ENCODE measurements at regions not wholly inside any gene's neighbourhood (a gene's known extent, or its start where the extent isn't known, plus 50 kb on each side); places are given as distances from the start of the nearest gene placed in this dataset.

DNA sequence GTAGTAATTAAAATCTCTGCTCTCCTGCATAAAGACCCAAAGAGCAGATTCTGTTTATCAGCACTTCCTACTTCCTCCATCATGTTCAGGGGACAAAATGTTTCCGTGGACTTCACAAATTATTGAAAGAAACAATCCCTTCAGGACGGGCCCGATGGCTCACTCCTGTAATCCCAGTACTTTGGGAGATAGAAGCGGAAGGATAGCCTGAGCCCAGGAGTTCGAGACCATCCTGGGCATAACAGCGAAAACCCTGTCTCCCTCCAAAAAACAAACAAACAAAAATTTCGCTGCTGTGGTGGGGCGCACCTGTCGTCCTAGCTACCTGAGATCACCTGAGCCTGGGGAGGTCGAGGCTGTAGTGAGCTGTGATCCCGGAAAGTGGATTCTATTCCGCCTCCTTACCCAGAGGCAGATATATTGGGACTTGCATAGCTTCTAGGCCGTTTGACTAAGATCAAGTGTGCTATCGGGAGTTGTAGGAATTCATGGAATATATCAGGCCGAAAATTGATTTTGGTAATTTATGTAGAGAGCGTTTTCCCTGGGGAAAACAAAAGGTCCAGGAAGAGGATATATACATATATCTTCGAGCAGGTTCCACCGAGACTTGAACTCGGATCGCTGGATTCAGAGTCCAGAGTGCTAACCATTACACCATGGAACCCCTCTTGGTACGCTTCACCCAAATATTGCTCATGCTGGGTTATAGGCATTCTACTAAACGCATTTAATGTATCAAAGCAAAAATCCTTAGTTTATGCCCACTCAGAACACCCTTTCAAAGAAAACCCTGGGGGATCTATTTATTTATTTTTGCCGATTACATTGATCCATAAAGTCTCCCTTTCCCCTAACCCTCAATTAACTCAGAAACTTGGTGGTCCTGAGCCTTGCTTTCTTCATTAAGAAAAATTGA, 74.5 kb upstream of the ZNF184 start:
- 25% methylated on average over 23 of the region's 23 CpGs for WGBS
- TF ChIP-seq RXRA (IDR thresholded peaks at IDR 0.05), result no peak
- TF ChIP-seq, protein P1, sequence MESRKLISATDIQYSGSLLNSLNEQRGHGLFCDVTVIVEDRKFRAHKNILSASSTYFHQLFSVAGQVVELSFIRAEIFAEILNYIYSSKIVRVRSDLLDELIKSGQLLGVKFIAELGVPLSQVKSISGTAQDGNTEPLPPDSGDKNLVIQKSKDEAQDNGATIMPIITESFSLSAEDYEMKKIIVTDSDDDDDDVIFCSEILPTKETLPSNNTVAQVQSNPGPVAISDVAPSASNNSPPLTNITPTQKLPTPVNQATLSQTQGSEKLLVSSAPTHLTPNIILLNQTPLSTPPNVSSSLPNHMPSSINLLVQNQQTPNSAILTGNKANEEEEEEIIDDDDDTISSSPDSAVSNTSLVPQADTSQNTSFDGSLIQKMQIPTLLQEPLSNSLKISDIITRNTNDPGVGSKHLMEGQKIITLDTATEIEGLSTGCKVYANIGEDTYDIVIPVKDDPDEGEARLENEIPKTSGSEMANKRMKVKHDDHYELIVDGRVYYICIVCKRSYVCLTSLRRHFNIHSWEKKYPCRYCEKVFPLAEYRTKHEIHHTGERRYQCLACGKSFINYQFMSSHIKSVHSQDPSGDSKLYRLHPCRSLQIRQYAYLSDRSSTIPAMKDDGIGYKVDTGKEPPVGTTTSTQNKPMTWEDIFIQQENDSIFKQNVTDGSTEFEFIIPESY (IDR thresholded peaks at IDR 0.05), result no peak
- TF ChIP-seq NR2F2 (IDR thresholded peaks at IDR 0.05), result no peak
- TF ChIP-seq, protein P2, sequence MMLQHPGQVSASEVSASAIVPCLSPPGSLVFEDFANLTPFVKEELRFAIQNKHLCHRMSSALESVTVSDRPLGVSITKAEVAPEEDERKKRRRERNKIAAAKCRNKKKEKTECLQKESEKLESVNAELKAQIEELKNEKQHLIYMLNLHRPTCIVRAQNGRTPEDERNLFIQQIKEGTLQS (IDR thresholded peaks at IDR 0.05), result no peak
- TF ChIP-seq SP1 (IDR thresholded peaks at IDR 0.05), result no peak
- no peak for TF ChIP-seq GABPA (IDR thresholded peaks at IDR 0.05 in 1 of 2, conservative IDR thresholded peaks at IDR 0.05 in 1 of 2)
- TF ChIP-seq, protein P3, sequence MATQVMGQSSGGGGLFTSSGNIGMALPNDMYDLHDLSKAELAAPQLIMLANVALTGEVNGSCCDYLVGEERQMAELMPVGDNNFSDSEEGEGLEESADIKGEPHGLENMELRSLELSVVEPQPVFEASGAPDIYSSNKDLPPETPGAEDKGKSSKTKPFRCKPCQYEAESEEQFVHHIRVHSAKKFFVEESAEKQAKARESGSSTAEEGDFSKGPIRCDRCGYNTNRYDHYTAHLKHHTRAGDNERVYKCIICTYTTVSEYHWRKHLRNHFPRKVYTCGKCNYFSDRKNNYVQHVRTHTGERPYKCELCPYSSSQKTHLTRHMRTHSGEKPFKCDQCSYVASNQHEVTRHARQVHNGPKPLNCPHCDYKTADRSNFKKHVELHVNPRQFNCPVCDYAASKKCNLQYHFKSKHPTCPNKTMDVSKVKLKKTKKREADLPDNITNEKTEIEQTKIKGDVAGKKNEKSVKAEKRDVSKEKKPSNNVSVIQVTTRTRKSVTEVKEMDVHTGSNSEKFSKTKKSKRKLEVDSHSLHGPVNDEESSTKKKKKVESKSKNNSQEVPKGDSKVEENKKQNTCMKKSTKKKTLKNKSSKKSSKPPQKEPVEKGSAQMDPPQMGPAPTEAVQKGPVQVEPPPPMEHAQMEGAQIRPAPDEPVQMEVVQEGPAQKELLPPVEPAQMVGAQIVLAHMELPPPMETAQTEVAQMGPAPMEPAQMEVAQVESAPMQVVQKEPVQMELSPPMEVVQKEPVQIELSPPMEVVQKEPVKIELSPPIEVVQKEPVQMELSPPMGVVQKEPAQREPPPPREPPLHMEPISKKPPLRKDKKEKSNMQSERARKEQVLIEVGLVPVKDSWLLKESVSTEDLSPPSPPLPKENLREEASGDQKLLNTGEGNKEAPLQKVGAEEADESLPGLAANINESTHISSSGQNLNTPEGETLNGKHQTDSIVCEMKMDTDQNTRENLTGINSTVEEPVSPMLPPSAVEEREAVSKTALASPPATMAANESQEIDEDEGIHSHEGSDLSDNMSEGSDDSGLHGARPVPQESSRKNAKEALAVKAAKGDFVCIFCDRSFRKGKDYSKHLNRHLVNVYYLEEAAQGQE (IDR thresholded peaks at IDR 0.05), result no peak
- no peak for TF ChIP-seq JUND (IDR thresholded peaks at IDR 0.05)
- TF ChIP-seq TAF1 (conservative IDR thresholded peaks at IDR 0.05), result no peak
- no peak for TF ChIP-seq FOXA1 (IDR thresholded peaks at IDR 0.05)
- TF ChIP-seq RAD21 (IDR thresholded peaks at IDR 0.05), result no peak
- no peak for TF ChIP-seq HNF4A (conservative IDR thresholded peaks at IDR 0.05)
- TF ChIP-seq EGR1 (IDR thresholded peaks at IDR 0.05; ENCODE audit: low read depth in 2 of 2), result no peak
- TF ChIP-seq, protein P4, sequence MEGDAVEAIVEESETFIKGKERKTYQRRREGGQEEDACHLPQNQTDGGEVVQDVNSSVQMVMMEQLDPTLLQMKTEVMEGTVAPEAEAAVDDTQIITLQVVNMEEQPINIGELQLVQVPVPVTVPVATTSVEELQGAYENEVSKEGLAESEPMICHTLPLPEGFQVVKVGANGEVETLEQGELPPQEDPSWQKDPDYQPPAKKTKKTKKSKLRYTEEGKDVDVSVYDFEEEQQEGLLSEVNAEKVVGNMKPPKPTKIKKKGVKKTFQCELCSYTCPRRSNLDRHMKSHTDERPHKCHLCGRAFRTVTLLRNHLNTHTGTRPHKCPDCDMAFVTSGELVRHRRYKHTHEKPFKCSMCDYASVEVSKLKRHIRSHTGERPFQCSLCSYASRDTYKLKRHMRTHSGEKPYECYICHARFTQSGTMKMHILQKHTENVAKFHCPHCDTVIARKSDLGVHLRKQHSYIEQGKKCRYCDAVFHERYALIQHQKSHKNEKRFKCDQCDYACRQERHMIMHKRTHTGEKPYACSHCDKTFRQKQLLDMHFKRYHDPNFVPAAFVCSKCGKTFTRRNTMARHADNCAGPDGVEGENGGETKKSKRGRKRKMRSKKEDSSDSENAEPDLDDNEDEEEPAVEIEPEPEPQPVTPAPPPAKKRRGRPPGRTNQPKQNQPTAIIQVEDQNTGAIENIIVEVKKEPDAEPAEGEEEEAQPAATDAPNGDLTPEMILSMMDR (IDR thresholded peaks at IDR 0.05; ENCODE audit: low read depth, low read length, missing input control), result no peak
- TF ChIP-seq FOXA2 (IDR thresholded peaks at IDR 0.05), result no peak
- no peak for TF ChIP-seq HNF4G (IDR thresholded peaks at IDR 0.05)
- TF ChIP-seq YY1 (IDR thresholded peaks at IDR 0.05), result no peak
- TF ChIP-seq, protein P5, sequence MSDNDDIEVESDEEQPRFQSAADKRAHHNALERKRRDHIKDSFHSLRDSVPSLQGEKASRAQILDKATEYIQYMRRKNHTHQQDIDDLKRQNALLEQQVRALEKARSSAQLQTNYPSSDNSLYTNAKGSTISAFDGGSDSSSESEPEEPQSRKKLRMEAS (IDR thresholded peaks at IDR 0.05), result no peak
- H3K9me3 ChIP-seq (ENCODE audit: control insufficient read depth in 4 of 4, low read length in 3 of 4), result peaks cover 3 to 15% (median 4%) of the 10 kb centered on the region in 4 donors
- H3K27me3 ChIP-seq (ENCODE audit: control insufficient read depth in 4 of 4, insufficient read depth in 4 of 4, low read length in 3 of 4), result peaks cover 5 to 34% (median 19%) of the 10 kb centered on the region in 4 donors
- H3K4me3 ChIP-seq (ENCODE audit: low read depth in 1 of 3, low read length in 3 of 3), result no peak overlapping the region
- H3K27ac ChIP-seq (ENCODE audit: low read depth in 1 of 2, low read length in 2 of 2), result no peak overlapping the region
- no peak overlapping the region for H3K9ac ChIP-seq (ENCODE audit: low read depth in 1 of 2, low read length in 2 of 2)
- H3K4me1 ChIP-seq (ENCODE audit: control insufficient read depth in 4 of 4, insufficient read depth in 4 of 4, low read length in 3 of 4), result peaks cover 0 to 9% (median 2%) of the 10 kb centered on the region in 4 donors
- H3K36me3 ChIP-seq (ENCODE audit: control insufficient read depth in 4 of 4, insufficient read depth in 3 of 4, low read depth in 1 of 4, low read length in 3 of 4), result no peaks in the 10 kb centered on the region
- no peak for DNase-seq (ENCODE audit: low spot score)
